Sigmoid colon (tissue), 3 donors: ENCODE measurements at regions not wholly inside any gene's neighbourhood (a gene's known extent, or its start where the extent isn't known, plus 50 kb on each side); places are given as distances from the start of the nearest gene placed in this dataset.

Experiments used
- POLR2A ChIP-seq, 2 donors: fragments of 450-650 bp; IDR thresholded peaks; one replicate each; pipeline ENCODE4 v1.6.1; 2016; ENCODE audit warnings: antibody characterized with exemption in 2 of 2, mild to moderate bottlenecking in 2 of 2, moderate library complexity in 2 of 2
- TF ChIP-seq, protein P1 (sequence below), 4 experiments: fragments of 450-650 bp in 3 of 4; fragments of 200-600 bp in 1 of 4; IDR thresholded peaks; one replicate each; pipeline ENCODE4 v1.5.1; 2016 to 2019; ENCODE audit warnings: antibody characterized with exemption in 4 of 4, mild to moderate bottlenecking in 3 of 4, moderate library complexity in 2 of 4

DNA sequence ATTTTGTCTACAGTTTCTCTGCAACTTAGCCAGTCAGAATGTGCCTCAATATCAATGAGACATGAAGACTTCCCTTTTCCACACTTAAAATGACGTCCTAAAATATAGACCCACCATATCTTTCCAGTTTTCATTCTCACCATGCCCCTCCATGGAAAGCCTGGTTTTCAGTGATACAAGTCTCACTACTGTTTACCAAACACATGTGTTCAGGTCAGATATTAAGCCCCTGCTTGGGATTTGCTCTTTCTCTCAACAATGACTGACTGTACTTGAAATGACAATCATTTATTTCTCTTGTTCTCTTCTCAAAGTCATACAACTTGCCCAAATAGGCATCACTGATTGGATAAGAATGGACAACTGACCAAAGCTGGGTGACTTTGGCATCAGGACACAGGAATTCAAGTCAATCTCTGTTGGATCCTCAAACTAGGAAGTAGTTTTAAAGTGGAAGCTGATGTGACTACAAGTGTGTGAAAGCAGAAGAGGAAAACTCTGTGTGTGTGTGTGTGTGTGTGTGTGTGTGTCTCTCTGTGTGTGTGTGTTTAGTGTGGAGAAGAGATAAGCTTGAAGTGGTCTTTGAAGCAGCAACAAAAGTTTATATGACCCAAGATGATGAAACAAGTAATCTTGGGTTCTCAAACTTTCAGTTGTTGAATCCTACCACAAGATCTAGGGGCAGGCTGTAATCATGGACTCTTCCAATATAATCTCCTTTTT, 217.4 kb upstream of the FGF13 start:
- TF ChIP-seq, protein P1, sequence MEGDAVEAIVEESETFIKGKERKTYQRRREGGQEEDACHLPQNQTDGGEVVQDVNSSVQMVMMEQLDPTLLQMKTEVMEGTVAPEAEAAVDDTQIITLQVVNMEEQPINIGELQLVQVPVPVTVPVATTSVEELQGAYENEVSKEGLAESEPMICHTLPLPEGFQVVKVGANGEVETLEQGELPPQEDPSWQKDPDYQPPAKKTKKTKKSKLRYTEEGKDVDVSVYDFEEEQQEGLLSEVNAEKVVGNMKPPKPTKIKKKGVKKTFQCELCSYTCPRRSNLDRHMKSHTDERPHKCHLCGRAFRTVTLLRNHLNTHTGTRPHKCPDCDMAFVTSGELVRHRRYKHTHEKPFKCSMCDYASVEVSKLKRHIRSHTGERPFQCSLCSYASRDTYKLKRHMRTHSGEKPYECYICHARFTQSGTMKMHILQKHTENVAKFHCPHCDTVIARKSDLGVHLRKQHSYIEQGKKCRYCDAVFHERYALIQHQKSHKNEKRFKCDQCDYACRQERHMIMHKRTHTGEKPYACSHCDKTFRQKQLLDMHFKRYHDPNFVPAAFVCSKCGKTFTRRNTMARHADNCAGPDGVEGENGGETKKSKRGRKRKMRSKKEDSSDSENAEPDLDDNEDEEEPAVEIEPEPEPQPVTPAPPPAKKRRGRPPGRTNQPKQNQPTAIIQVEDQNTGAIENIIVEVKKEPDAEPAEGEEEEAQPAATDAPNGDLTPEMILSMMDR (IDR thresholded peaks at IDR 0.05), result no peak
- TF ChIP-seq POLR2A (IDR thresholded peaks at IDR 0.05), result no peak
